C1 segment of cervical spinal cord (tissue), 14 donors: ENCODE measurements at regions not wholly inside any gene's neighbourhood (a gene's known extent, or its start where the extent isn't known, plus 50 kb on each side); places are given as distances from the start of the nearest gene placed in this dataset.

Experiments used
- DNase-seq, 14 donors: peaks; one replicate each; lab custom pipeline; 2025; lab: John Stamatoyannopoulos, UW

DNA sequence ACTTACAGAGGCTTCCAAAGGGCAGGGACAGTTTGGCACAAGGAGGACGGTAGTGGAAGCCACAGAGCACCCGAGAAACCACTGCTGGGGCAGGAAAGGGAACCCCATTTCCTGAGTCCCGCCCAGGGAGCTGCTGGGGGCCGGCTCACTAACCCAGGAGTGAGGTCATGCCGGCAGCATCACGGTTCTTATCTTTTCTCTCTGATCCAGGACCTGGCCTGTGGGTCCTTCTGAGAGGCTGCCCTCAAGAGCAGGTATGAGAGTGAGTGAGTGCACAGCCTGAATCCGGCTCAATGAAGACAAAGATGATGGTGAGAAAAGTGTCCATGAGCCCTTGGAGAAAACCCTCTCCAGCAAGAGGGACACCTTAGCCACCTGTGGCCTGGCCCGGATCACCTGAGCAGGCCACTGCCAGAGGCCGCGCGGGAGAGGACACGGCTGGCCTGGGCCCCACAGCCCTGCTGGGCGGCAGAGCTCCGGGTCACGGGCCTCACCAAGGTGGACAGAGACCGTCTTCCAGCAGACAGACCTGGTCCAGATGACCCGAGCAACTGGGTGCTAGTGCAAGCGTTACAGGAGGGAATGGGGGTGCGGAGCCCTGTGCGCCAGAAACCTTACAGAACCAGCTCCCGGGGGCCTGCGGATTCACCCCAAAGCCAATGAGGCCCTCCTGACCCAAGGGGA lies 94.9 kb downstream of the RIPK4 start:
- DNase-seq, result no peak

DNA sequence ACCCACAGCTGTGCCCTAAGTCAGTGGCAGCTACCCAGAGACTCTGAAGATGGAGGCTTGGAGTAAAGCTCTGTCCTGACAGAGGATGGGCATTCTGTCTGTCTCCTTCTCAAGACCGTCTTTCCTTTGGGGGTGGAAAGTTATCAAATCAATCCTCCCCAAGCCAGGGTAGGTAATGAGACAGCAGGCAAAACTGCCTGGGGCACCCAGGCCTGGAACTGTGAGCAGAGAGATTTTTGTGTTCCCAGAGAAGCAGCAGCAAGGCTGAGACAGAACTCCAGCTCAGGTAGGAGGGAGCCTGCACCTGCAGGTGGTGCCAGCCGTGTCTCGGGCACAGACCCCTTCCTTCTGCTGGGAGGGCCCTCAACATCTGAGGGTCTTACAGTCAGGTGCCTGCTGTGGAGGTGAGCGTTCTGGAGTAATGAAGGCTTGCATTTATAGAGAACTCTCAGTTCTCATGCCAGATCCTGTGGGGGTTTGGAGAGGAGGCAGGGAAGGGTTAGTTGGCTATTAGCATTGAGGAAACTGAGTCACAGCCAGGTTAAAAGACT lies 95.6 kb downstream of the RIPK4 start:
- DNase-seq, result no peak

DNA sequence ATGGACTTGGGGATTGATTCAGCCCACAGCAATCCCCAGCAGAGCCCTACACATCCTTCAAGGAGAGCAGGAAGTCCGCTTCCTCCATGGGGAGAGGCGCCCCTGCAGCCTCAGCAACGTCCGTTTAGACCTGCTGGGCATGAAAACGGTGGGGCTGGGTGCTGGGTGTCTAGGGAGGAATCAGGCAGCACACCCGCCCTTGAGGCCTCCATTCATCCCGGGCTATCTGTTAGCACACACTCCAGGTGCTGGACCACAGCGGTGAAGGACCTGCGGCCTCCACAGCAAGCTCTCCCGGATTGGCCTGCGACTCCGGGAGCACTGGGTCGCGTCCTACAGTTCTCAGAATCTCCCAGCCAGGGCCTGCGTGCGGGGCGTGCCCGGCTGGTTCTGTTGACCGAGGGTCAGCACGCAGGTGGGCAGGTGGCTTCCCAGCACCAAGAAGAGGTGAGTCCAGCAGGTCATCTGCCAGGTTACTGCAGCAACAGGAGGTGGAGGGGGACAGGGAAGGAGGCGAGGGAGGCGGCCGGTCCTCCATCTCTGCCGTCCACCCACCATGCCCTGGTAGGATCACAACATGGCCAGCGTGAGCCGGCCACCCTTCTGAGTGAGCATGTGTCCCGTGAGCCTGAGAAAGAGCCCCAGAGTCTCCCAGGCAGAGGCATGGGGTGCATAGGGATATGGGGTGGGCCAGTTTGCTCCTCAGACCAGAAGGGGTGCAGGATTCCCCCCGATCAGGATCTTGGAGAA lies 96.6 kb downstream of the RIPK4 start:
- DNase-seq, result no peak

DNA sequence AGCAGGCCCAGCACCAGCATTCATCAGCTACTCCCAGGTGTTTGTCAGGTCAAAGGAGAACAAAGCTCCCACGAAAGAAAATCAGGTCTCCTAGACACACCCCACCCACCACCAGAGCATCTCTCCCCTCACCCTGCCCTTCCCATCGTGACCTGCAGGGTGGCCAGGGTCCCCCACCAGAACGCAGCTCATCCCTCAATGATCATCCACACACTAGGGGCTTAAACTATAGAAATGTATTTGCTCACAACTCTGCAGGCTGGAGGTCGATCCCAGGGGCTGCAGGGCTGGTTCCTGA lies 97.4 kb downstream of the RIPK4 start:
- no peak for DNase-seq

DNA sequence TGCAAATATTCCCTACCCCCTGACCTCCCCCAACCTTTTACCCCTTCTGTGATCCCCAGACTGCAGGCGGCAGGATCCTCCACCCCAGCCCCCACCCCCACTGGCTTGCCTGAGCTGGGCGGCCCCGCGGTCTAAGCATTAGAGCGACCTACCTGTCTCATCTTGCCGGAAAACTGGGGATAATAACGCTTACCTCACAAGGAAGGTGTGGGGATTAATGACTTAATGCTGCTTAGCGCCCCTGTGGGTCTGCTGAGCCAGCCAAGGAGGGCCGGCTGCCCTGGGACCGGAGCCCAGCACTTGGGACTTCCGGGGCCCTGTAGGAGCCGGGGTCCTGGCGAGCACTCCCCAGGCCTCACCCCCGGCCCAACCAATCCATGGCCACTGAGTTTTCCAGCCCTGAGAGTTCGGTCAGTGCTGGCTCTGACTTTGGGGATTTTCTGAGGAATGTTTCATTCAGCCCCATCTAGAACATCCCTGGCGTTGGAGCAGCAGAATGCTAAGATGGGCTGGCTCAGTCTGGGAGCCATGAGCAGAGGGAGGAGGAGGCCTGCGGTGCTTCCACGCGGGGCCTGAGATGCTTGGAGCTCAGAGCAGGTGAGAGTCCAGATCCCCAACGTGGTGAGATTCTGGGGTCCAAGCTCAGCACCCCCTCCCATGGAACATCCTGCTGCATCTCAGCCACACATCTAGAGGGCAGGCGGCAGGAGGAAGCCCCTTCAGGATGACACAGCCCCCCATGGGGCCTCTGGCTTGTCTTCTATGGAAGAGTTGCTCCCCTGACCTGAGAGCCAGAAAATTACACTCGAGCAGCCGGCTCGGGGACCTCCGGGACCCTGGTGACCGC lies 97.9 kb downstream of the RIPK4 start:
- DNase-seq, result no peak

DNA sequence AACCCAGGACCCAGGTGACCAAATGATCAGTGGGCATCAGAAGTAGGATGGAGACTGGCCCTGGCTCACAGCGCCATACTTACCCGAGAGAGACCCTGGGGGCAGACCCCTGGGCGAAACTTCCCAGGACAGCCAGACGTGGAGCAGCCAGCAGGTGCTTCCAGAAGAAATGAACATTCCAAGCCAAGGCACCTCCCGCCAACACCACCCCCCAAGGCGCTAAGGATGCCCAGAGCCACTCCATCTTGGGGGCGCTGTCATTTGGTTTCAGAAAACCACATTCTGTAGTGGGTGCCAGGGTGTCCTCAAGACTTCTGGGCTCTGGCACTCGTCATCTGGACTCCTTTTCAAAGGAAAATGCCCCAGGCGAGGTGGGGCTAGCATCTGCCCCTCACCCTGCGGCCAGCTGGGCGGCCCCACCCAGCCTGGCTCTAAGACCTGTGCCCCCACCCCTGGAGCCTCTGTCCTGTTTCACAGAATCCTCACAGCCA lies 98.8 kb downstream of the RIPK4 start:
- no peak for DNase-seq

DNA sequence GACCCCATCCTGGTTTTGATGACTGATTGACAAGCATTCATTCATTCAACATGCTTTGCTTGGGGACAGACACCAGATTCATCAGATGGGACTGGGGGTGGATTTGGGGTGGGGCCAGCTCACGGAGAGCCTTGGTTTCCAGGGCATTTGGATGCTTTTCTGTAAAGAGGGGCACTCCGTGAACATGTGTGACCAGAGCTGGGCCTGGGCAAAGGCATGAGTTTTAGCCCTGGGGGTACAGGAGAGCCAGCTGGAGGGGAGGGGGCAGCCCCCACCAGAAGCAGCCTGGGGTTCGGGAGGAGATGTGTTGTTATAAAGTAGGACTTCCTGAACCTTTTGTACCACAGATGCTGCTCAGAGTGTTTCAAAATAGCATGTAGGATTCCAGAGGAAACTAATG lies 99.7 kb downstream of the RIPK4 start:
- DNase-seq, result no peak

DNA sequence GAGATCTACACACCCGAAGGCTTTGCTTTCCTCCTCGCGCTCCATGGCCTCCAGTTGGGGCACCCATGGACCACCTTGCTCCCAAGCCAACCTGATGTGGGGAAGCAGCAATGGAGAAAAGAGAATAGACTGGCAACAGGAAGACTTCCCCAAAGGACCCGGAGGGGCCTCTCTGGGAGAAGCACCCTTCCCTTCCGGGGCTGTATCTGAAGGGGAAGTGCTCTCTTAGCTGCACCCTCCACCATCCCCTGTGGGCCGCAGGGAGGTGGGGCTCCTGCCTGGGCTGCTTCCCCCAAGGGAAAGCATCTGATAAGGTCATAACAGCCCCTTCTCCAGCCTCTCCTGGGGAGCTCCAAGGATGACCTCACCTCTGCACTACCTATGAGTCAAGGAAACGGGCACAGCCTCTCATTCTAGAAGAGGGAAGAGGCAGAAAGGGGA lies 100.2 kb downstream of the RIPK4 start:
- no peak for DNase-seq

DNA sequence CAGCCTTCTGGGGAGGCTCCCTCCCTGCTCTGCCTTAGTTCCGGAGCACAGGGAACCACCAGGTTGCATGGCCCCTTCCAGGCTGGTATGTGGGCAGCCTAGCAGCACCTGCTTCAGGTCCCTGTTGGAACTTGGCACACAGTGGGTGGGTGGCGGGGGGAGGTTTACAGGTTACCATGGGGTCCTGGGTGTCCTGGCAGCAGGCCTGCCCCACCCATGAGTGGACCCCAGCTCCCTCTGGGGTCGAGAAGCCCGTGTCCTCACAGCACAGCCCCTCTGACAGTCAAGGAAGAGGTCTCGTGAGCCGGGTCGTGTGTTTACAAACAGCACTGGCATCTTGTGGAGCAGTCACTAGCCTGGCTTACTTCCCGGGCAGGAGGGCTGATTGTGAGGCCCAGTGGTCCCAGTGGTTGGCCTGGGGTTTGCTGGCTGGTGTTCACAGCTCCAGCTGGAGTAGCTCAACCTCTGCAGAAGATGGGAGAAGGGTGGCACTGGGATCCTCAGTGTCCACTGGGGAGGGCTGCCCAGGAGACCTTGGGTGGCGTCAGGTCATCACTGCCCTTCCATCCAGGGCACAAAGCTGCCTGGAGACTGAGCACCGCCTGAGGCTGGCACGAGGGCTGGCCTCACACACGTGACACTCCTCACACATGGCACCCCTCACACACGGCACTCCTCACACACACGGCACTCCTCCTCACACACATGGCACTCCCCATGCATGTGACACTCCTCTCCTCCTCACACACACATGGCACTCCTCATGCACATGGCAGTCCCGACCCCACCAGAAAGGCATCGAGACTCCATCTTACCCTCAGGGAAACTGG lies 100.9 kb downstream of the RIPK4 start:
- DNase-seq, result no peak

DNA sequence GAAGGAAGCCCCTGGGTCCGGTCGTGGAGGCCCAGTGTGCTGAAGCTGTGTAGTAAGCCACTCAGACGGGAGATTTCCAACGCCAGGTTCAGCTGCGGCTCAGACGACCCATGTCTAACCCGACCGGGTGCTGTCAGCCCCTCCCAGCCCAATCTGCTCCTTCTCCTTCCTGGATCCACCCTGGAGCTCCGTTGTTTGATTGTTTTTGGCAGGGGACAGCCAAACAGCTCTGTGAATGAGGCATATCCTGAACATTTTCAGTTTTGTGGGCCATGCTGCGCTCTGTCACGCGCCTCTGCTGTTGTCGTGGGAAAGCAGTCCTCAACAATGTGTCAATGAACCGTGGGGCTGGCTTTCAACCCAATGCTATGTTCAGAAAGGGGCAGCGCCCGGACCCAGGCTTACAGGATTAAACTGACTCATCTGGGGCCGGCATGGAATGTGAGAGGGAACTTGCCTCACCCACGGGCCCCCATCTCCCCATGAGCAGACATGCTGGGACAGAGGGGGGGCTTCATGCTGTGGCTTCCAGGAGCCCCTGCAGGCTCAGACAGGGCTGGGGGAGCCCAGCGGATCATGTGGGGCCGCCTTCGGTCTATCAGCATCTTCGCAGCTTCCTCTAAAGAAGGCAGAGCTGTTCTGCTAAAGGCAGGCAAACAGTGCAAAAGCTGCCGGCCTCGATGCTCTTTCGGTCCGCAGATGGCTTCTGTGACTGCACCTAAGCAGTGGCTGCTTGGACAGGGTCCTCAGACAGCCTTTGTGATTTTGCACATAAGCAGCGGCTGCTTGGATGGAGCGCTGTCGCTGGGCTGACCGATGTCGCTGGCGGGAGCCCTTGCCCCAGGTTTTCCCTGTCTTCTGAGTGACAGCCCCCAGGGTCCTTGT lies 101.7 kb downstream of the RIPK4 start:
- no peak for DNase-seq

DNA sequence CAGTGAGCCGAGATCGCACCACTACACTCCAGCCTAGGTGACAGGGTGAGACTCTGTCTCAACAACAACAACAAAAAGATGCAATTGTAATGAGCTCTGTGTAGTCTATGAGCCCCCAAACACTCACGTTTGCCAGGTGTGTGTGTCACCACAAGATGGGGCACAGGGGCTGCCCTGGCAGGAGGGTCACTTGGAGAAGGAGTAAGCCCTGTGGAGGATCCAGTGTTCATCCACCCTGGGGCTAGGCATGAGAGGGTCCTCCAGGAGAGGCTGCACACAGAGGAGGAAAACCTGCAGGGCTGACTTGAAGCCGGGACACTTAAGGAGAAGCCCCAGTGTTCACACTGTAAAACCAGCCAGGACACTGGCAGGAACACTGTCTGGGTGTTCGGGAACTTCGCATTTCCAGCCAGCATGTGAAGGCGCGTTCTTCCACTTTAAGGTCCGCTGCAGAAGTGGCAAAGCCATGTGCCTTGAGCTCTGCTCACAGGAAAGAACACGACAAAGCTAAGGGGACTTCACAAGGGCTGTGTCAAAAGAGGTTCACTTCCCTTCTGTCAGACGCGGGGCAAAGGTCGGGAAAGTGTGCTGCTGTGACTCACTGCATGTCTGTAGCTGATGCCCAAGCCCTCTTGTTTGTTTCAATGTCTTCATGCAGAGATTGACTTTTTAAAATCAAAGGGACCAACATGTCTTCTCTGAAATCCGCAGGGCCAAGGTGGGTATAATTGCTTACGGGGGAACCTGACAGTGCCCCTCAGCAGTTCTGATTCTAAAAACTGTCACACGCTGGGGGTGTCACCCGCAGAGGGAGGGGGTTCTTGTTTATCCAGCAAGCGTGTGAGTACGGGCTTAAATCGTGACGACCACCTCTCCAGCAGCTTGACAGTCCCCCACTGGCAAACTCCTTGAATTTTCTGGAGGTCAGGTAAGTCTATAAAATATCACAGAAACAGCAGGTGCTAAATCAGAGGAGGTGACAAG lies 102.8 kb downstream of the RIPK4 start:
- no peak for DNase-seq

DNA sequence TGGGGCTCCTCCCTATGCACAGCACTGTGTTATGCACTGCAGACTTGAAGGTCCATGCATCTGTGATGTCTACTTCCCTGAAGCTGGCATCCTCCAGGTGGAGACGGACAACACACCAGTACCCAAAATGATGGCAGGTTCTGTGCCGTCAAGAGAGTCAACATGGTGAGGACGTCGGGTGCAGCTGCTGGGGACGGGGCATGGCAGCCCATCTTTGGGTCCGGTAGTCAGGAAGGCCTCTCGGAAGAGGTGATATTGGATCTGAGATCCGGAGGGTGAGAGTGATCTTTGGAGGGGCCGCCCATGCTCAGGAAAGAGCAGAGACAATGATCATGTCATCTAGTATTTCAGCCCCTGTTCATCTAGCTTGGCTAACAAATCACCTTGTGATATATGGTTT lies 104.1 kb downstream of the RIPK4 start:
- DNase-seq, result no peak

DNA sequence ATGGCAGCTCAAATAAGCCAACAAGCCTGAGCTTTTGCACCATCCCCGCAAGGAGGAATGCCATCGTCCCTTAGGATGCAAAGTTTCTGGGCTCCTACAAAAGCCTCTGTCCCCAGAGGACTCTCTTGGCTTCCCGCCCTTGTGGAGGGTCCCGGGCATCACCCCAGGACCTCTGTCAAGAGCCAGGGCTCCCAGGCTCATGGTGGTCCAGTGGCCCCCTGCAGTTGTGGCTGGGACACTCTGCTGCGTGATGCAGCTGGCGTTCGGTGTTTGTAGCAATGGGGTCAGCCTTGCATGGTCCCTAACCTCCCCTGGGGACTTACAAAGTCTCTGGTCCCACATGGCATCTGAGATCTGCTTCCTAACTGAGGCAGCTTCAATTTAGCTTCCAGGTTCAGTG lies 104.7 kb downstream of the RIPK4 start:
- no peak for DNase-seq

DNA sequence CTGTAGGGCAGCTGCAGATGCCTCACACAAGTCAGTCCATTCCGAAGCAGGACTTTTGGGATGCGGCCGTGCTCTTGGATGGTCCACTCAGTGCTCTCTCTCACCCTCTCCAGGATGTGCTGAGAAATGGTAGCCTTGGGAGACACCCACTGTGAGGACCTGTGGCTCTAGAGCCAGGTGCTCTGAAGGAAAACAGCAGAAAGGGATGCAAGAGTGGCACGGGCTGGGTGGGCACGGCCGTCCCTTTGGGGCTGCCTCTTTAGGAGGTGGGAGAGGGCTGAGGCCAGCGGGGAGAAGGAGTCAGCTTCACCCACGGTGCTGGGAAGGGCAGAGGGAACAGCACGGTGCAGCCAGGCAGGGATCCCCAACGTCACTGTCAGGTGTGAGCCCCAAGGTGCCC lies 106.1 kb downstream of the RIPK4 start:
- no peak for DNase-seq

DNA sequence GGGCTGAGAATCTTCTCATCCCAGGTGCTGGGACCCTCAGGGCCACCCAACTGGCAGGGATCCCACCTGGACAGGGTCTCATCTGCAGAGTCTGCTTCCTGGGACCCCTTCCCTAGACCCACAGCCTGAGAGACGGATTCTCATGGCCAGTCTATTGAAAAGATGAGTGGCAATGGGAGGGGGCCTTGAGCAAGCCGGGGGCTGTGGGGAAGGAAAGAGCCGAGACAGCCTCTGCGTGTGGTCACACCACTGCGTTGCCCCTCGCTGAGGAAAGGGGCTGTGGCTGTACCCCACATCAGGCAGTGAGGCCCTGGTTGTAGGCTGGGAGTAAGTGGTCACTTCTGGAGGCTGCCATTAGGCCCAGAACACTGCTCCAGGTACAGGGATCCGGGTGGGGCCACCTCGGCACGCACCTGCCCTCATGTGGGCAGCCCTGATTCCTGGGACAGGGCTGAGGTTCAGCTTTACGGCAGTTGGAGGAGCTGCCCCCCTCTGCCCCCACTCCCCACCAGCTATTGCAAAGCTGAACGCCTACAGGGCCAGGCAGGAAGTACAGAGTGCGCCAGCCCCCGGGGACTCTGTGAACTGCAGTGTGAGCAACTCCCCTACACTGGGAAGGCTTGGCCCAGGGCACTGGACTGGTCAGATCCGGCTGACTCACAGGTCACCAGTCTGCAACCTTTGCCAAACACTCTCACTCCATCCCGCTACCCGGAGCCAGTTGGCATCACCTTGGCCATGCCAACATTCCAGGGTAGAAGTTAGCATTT lies 106.9 kb downstream of the RIPK4 start:
- no peak for DNase-seq

DNA sequence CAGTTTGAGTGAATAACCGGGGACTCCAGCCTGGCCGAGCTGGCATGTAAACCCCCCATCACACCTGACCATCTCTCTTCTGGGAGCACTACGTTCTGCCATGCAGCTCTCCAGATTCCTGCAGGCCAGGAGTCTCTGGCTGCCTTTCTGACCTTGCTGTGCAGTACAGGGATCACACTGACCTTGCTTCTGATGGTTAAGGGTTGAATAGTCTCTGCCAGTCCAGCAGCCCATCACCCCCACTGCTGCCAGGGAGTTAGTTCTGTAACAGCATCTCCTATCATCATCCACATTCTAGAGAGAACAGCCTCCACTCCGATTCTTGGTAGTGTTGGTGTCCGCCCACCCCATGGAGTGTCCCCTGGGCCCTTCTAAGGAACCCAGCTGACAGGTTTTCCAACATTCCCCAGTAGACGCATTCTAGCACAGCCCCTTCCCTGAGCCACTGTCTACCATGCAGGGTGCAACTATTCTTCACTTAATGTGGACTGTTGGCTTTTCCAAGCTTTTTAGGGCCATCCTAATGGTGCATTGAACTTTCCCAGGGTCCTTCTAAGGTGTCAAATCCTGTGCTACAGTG lies 109.8 kb downstream of the RIPK4 start:
- DNase-seq, result no peak

DNA sequence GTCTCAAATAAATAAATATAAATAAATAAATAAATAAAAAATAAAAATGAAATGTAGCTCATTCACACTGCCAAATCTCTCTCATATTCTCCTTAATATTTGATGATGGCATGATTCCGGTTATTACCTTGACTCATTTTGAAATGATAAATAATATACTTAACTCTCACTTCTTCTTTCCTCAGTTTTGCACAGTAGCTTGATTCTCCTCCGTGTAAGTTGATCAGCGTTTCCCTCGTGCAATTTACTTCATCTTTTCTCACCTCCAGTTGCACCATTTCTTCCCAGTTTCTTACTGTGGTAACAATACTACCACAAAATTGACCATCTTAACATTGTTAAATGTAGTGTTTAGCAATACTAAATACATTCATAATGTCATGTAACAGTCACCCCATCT lies 111.6 kb downstream of the RIPK4 start:
- no peak for DNase-seq

DNA sequence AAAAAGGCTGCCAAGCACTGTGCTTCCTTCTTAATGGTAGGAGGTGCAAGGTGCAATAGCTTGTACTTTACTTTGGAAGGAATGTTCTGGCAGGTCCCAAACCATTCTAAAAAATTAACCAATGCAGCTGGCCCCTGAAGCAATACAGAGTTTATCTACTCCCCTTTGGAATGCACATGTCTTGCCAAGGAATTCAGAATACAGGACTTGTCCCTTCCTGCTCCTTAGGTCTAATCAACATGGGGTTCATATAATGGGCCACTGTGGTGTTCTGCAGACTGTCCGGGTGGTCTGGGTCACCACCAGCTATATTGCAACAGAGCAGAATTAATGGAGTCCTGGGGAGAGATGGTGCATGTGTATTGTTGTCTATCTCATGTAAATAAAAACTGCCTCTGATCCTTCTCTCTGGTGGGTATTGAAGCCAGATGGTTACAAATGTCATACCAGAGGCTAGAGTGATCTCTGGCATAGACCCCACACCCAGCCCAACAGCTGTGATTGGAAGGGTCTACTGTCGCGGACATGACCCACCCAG lies 112.8 kb downstream of the RIPK4 start:
- no peak for DNase-seq
